Kasumi-1 (cell line): ENCODE measurements at regions not wholly inside any gene's neighbourhood (a gene's known extent, or its start where the extent isn't known, plus 50 kb on each side); places are given as distances from the start of the nearest gene placed in this dataset.
"Not testable (repeated sequence)": the region's sequence is repeated elsewhere in the genome, so short reads cannot be mapped to it uniquely, and the experiment has no call there.

Experiments
- DNase-seq, 2 experiments: peaks; one replicate each; lab custom pipeline; 2025; lab: John Stamatoyannopoulos, UW

GRCh38 chr5:23451156-23451555 is 56.3 kb upstream of the PRDM9 start:
- no peak for DNase-seq

- no peak for DNase-seq
Observed at GRCh38 chr5:23450187-23450586, 57.2 kb upstream of the PRDM9 start.

GRCh38 chr5:23448627-23449026 is 58.8 kb upstream of the PRDM9 start:
- no peak for DNase-seq

- no peak for DNase-seq
Observed at GRCh38 chr5:23446424-23446823, 61.0 kb upstream of the PRDM9 start.

- no peak for DNase-seq
Observed at GRCh38 chr5:23445573-23445972, 61.8 kb upstream of the PRDM9 start.

- no peak for DNase-seq
Observed at GRCh38 chr5:23440703-23441102, 66.7 kb upstream of the PRDM9 start.

- no peak for DNase-seq
Observed at GRCh38 chr5:23437011-23437410, 70.4 kb upstream of the PRDM9 start.

- DNase-seq = no peak
Observed at GRCh38 chr5:23433534-23434315, 73.7 kb upstream of the PRDM9 start.

GRCh38 chr5:23428705-23429104 is 78.7 kb upstream of the PRDM9 start:
- no peak for DNase-seq

- DNase-seq = not testable (repeated sequence)
Observed at GRCh38 chr5:23420214-23420613, 87.2 kb upstream of the PRDM9 start.

- DNase-seq = no peak
Observed at GRCh38 chr5:23419115-23419514, 88.3 kb upstream of the PRDM9 start.

GRCh38 chr5:23412515-23412914 is 94.9 kb upstream of the PRDM9 start:
- DNase-seq = no peak

- no peak for DNase-seq
Observed at GRCh38 chr5:23411994-23412393, 95.4 kb upstream of the PRDM9 start.

- DNase-seq = no peak
Observed at GRCh38 chr5:23411200-23411599, 96.2 kb upstream of the PRDM9 start.

GRCh38 chr5:23410775-23411174 is 96.6 kb upstream of the PRDM9 start:
- DNase-seq = not testable (repeated sequence)

- no peak for DNase-seq
Observed at GRCh38 chr5:23405316-23406068, 101.9 kb upstream of the PRDM9 start.

GRCh38 chr5:23402585-23402984 is 104.8 kb upstream of the PRDM9 start:
- DNase-seq = no peak

GRCh38 chr5:23400951-23401350 is 106.5 kb upstream of the PRDM9 start:
- no peak for DNase-seq

- DNase-seq = no peak
Observed at GRCh38 chr5:23396346-23396745, 111.1 kb upstream of the PRDM9 start.

GRCh38 chr5:23389291-23390101 is 117.9 kb upstream of the PRDM9 start:
- no peak for DNase-seq

- no peak for DNase-seq
Observed at GRCh38 chr5:23385036-23385435, 122.4 kb upstream of the PRDM9 start.

- DNase-seq = no peak
Observed at GRCh38 chr5:23372177-23372576, 135.2 kb upstream of the PRDM9 start.

- DNase-seq = no peak
Observed at GRCh38 chr5:23368393-23368792, 139.0 kb upstream of the PRDM9 start.
